GM12874 (cell line): ENCODE measurements at regions not wholly inside any gene's neighbourhood (a gene's known extent, or its start where the extent isn't known, plus 50 kb on each side); places are given as distances from the start of the nearest gene placed in this dataset.

ENCODE experiments used
- CTCF ChIP-seq: IDR thresholded peaks from 2 replicates; pipeline ENCODE4 v1.5.1; 2011; ENCODE audit warnings: low read depth, mild to moderate bottlenecking, control low read depth, low read length, moderate library complexity; ENCODE audit not compliant: insufficient read depth

GRCh38 chr5:164224236-164224635 lies 718.8 kb downstream of the MAT2B start:
- no peak for TF ChIP-seq CTCF

- no peak for TF ChIP-seq CTCF
Measured at GRCh38 chr5:164224772-164225171, 719.4 kb downstream of the MAT2B start.

GRCh38 chr5:164230341-164230740 lies 724.9 kb downstream of the MAT2B start:
- TF ChIP-seq CTCF = no peak

- no peak for TF ChIP-seq CTCF
Measured at GRCh38 chr5:164233791-164234190, 728.4 kb downstream of the MAT2B start.

- no peak for TF ChIP-seq CTCF
Measured at GRCh38 chr5:164234321-164234720, 728.9 kb downstream of the MAT2B start.

- TF ChIP-seq CTCF = no peak
Measured at GRCh38 chr5:164235300-164235891, 730.0 kb downstream of the MAT2B start.

- no peak for TF ChIP-seq CTCF
Measured at GRCh38 chr5:164237486-164237885, 732.1 kb downstream of the MAT2B start.
